B cell (primary cell): ENCODE measurements at regions not wholly inside any gene's neighbourhood (a gene's known extent, or its start where the extent isn't known, plus 50 kb on each side); places are given as distances from the start of the nearest gene placed in this dataset.

Experiments used
- ATAC-seq: fragments of 200-7000 bp; cut with Tn5 transposase; one replicate; pipeline ENCODE4 v1.10.0; 2021; ENCODE audit warnings: low read depth, mild to moderate bottlenecking, moderate number of reproducible peaks, moderate library complexity
- CTCF ChIA-PET: fragments of 350-600 bp; sonication (Branson Sonifier 250); formaldehyde crosslinking; loops from one replicate; lab custom pipeline; 2021; ENCODE audit warnings: antibody characterized with exemption, inconsistent platforms; lab: Charles Lee
- POLR2A ChIA-PET: fragments of 350-600 bp; sonication (Branson Sonifier 250); formaldehyde crosslinking; loops from one replicate; lab custom pipeline; 2021; ENCODE audit warnings: antibody characterized with exemption; lab: Charles Lee
- DNase-seq: peaks from one replicate; pipeline ENCODE4 v3.0.0; 2013
- H2AFZ ChIP-seq: 2 replicates; pipeline ENCODE4 v1.6.1; 2012; ENCODE audit warnings: mild to moderate bottlenecking, low read depth, low read length; ENCODE audit not compliant: insufficient read depth, poor library complexity, severe bottlenecking
- H3K27ac ChIP-seq, 2 donors: 1 replicate in 1 of 2; 2 replicates in 1 of 2; pipeline ENCODE4 v1.5.1; 2012 to 2013; ENCODE audit warnings: low read length in 2 of 2, mild to moderate bottlenecking in 2 of 2, moderate library complexity in 1 of 2
- H3K27me3 ChIP-seq, 4 experiments: fragments of 200-600 bp in 1 of 4; sonication (generic) in 1 of 4; replicated peaks in 1 of 4; 1 replicate in 2 of 4; 2 replicates in 2 of 4; pipeline versions ENCODE4 v1.6.1 to v1.7.0; 2013 to 2016; ENCODE audit warnings: low read length in 3 of 4, mild to moderate bottlenecking in 2 of 4, mixed read lengths in 1 of 4, moderate library complexity in 1 of 4; ENCODE audit not compliant: insufficient read depth in 4 of 4, control insufficient read depth in 3 of 4; ENCODE audit errors: control extremely low read depth in 1 of 4
- H3K36me3 ChIP-seq, 2 experiments: replicated peaks in 1 of 2; 1 replicate in 1 of 2; 2 replicates in 1 of 2; pipeline versions ENCODE4 v1.6.1 to v1.7.1; 2013; ENCODE audit warnings: low read length in 1 of 2; ENCODE audit not compliant: insufficient read depth in 2 of 2, control insufficient read depth in 1 of 2; ENCODE audit errors: control extremely low read depth in 1 of 2, extremely low read depth in 1 of 2
- H3K4me1 ChIP-seq, 2 donors: fragments of 200-600 bp in 1 of 2; sonication (generic) in 1 of 2; 1 replicate in 1 of 2; 2 replicates in 1 of 2; pipeline versions ENCODE4 v1.5.1 to v1.6.1; 2013 to 2017; ENCODE audit warnings: low read length in 2 of 2; ENCODE audit not compliant: control insufficient read depth in 2 of 2, insufficient read depth in 2 of 2
- H3K4me2 ChIP-seq: replicated peaks from 2 replicates; pipeline ENCODE3; 2012; ENCODE audit warnings: mild to moderate bottlenecking, low read depth, low read length; ENCODE audit not compliant: poor library complexity, severe bottlenecking
- H3K4me3 ChIP-seq, 5 experiments: fragments of 200-600 bp in 1 of 5; sonication (generic) in 1 of 5; 1 replicate in 3 of 5; 2 replicates in 2 of 5; pipeline versions ENCODE4 v1.5.1 to v1.7.0; 2011 to 2016; ENCODE audit warnings: low read length in 4 of 5, mild to moderate bottlenecking in 4 of 5, low read depth in 2 of 5, control low read depth in 1 of 5, moderate library complexity in 1 of 5; ENCODE audit not compliant: insufficient read depth in 1 of 5; ENCODE audit errors: control extremely low read depth in 1 of 5, extremely low read depth in 1 of 5
- H3K79me2 ChIP-seq: fragments of 200-600 bp; sonication (generic); one replicate; pipeline ENCODE4 v1.6.0; 2016; ENCODE audit warnings: low read length; ENCODE audit not compliant: control insufficient read depth, insufficient read depth
- H3K9ac ChIP-seq: fragments of 200-600 bp; sonication (generic); 2 replicates; pipeline ENCODE4 v1.6.1; 2017; ENCODE audit warnings: mild to moderate bottlenecking, low read length, moderate library complexity
- H3K9me3 ChIP-seq, 3 donors: one replicate each; pipeline versions ENCODE4 v1.6.1 to v1.7.1; 2013; ENCODE audit warnings: low read length in 2 of 3; ENCODE audit not compliant: control insufficient read depth in 2 of 3, insufficient read depth in 1 of 3; ENCODE audit errors: control extremely low read depth in 1 of 3
- H4K20me1 ChIP-seq: 2 replicates; pipeline ENCODE4 v1.6.0; 2012; ENCODE audit warnings: mild to moderate bottlenecking, low read length; ENCODE audit not compliant: insufficient read depth, control insufficient read depth, poor library complexity, severe bottlenecking
- H3K27ac Mint-ChIP-seq: one replicate; pipeline ENCODE4 v1.8.0; 2021; ENCODE audit warnings: mixed read lengths
- H3K27me3 Mint-ChIP-seq: one replicate; pipeline ENCODE4 v1.8.0; 2021; ENCODE audit warnings: mixed read lengths
- H3K4me1 Mint-ChIP-seq: one replicate; pipeline ENCODE4 v1.8.0; 2021; ENCODE audit warnings: mixed read lengths
- H3K4me3 Mint-ChIP-seq: one replicate; pipeline ENCODE4 v1.8.0; 2021; ENCODE audit warnings: mixed read lengths
- H3K9me3 Mint-ChIP-seq: one replicate; pipeline ENCODE4 v1.8.0; 2022; ENCODE audit warnings: mixed read lengths; ENCODE audit not compliant: insufficient read depth
- EZH2 ChIP-seq: IDR thresholded peaks from 2 replicates; pipeline ENCODE4 v1.6.1; 2012; ENCODE audit warnings: borderline replicate concordance, low read depth, mild to moderate bottlenecking, moderate library complexity, low read length; ENCODE audit not compliant: insufficient read depth, poor library complexity, severe bottlenecking
- WGBS: methylation state at CpG from one replicate; pipeline ENCODE4 v1.1.5; 2013; ENCODE audit warnings: missing lambda C conversion rate; ENCODE audit not compliant: insufficient coverage; 5-methylcytosine and 5-hydroxymethylcytosine counted together
- intact Hi-C: fragments of 100-400 bp; cut with micrococcal nuclease; formaldehyde crosslinking; loops from one replicate; pipeline ENCODE4 v1.10.0; 2022
- TF ChIP-seq, protein P1 (sequence below): fragments of 200-600 bp; IDR thresholded peaks from one replicate; pipeline ENCODE4 v1.8.0; 2022; ENCODE audit warnings: antibody characterized with exemption, mild to moderate bottlenecking

DNA sequence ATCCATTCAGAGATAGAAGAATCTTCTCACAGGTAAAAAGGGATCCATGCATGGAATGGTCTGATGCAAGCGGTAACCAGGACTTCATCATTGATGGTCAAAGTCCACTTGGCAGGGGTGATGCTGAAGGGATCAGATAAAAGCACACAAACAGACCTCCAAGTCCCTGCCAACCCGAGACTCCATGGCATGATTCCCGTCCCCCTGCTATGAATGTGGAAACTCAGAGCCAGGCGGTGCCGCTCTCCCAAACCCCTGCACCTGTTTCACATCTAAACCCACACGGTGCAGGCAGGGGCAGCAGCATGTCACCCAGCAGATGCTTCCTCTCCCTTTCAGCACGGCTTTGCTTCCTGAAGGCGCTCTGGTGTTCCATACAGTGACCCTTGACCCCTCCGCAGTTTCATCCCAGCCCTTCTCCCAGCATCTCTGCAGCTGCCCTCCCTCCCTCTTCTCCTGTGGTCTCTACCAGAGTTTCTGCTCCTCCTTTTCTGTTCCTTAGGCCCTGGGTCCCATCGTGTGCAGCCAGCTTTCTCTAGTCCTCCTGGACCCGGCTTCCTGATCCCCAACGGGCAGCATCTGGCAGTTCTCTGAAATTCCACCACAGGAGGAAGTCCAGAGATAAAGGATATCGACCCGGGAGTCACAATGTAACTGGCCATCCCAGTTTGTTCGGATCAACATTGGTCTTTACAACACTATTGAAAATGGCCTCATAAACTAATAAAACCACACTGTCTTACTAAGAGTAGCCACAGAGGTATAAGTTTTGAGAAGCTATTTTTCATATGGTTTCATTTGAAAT lies 235.0 kb downstream of the TTLL2 start:
- H3K9me3 ChIP-seq = peaks cover 3 to 10% (median 4%) of the 10 kb centered on the region in 3 donors
- H3K27me3 ChIP-seq = no peaks in the 10 kb centered on the region
- Mint-ChIP-seq H3K4me3 (no peak overlapping the region), H3K4me1 (no peaks in the 10 kb centered on the region), H3K27ac (no peak overlapping the region), H3K9me3 (peaks cover 6% of the 10 kb centered on the region), H3K27me3 (no peaks in the 10 kb centered on the region)
- no peaks in the 10 kb centered on the region for H4K20me1 ChIP-seq
- ChIA-PET CTCF (no interaction called here), POLR2A (no interaction called here)
- DNase-seq = no peak
- no peak for TF ChIP-seq EZH2
- TF ChIP-seq, protein P1, sequence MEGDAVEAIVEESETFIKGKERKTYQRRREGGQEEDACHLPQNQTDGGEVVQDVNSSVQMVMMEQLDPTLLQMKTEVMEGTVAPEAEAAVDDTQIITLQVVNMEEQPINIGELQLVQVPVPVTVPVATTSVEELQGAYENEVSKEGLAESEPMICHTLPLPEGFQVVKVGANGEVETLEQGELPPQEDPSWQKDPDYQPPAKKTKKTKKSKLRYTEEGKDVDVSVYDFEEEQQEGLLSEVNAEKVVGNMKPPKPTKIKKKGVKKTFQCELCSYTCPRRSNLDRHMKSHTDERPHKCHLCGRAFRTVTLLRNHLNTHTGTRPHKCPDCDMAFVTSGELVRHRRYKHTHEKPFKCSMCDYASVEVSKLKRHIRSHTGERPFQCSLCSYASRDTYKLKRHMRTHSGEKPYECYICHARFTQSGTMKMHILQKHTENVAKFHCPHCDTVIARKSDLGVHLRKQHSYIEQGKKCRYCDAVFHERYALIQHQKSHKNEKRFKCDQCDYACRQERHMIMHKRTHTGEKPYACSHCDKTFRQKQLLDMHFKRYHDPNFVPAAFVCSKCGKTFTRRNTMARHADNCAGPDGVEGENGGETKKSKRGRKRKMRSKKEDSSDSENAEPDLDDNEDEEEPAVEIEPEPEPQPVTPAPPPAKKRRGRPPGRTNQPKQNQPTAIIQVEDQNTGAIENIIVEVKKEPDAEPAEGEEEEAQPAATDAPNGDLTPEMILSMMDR = no peak
- H3K4me1 ChIP-seq = no peaks in the 10 kb centered on the region
- no peak overlapping the region for H3K9ac ChIP-seq
- H2AFZ ChIP-seq = no peak overlapping the region
- H3K4me2 ChIP-seq = no peak overlapping the region
- 78% methylated on average over 13 of the region's 15 CpGs for WGBS
- intact Hi-C loops = no loop called here
- H3K27ac ChIP-seq = no peak overlapping the region
- no peaks in the 10 kb centered on the region for H3K36me3 ChIP-seq
- no peak for ATAC-seq
- no peak overlapping the region for H3K4me3 ChIP-seq
- H3K79me2 ChIP-seq = no peaks in the 10 kb centered on the region
